ENCODE measurements at regions not wholly inside any gene's neighbourhood (a gene's known extent, or its start where the extent isn't known, plus 50 kb on each side); places are given as distances from the start of the nearest gene placed in this dataset.

- no peak for TF ChIP-seq HMGXB4 (CRISPR knock-in tag; IDR thresholded peaks at IDR 0.05)
- TF ChIP-seq ZNF671 (CRISPR knock-in tag; IDR thresholded peaks at IDR 0.05): no peak
- TF ChIP-seq PRRX2 (CRISPR knock-in tag; IDR thresholded peaks at IDR 0.05): no peak
- no peak for TF ChIP-seq ZNF423 (CRISPR knock-in tag; IDR thresholded peaks at IDR 0.05)
- no peak for TF ChIP-seq ARID4B (CRISPR knock-in tag; IDR thresholded peaks at IDR 0.05; ENCODE audit: borderline replicate concordance)
- no peak for TF ChIP-seq IRF1 (CRISPR knock-in tag; IDR thresholded peaks at IDR 0.05)
- no peak for TF ChIP-seq NFATC4 (CRISPR knock-in tag; IDR thresholded peaks at IDR 0.05)
- TF ChIP-seq HMGA2 (CRISPR knock-in tag; IDR thresholded peaks at IDR 0.05): no peak
- no peak for TF ChIP-seq CBFB (CRISPR knock-in tag; IDR thresholded peaks at IDR 0.05; ENCODE audit: low read depth)
- no peak for TF ChIP-seq ATF1 (CRISPR knock-in tag; IDR thresholded peaks at IDR 0.05)
- TF ChIP-seq MYBL2 (CRISPR knock-in tag; IDR thresholded peaks at IDR 0.05): no peak
- TF ChIP-seq JAZF1 (CRISPR knock-in tag; IDR thresholded peaks at IDR 0.05): no peak
- TF ChIP-seq CREB1 (CRISPR knock-in tag; IDR thresholded peaks at IDR 0.05): no peak
- TF ChIP-seq OVOL2 (CRISPR knock-in tag; IDR thresholded peaks at IDR 0.05; ENCODE audit: borderline replicate concordance): no peak
Measured at GRCh38 chr3:150215616-150216015, 192.5 kb upstream of the TSC22D2 start (continued).

- Mint-ChIP-seq H3K27me3 (ENCODE audit: low read depth) (no peaks in the 10 kb centered on the region; the same call in none of the 2 replicates), H3K9me3 (peaks cover 30% of the 10 kb centered on the region), H3K27ac (no peak overlapping the region), H3K4me3 (no peak overlapping the region), H3K36me3 (peaks cover 24% of the 10 kb centered on the region), H3K4me1 (peaks cover 31% of the 10 kb centered on the region)
- ChIA-PET POLR2A (no interaction called here), CTCF (interaction anchor here (0.6 to 1.0 kb wide), 2 partner anchors 246 to 303 kb away, joined by 4 to 5 read pairs; no protein-coding TSS in a partner anchor)
- DNase-seq (ENCODE audit: low spot score): no peak
- TF ChIP-seq FOXP1 (CRISPR knock-in tag; IDR thresholded peaks at IDR 0.05; ENCODE audit: borderline replicate concordance) (no peak), TEAD1 (CRISPR knock-in tag; IDR thresholded peaks at IDR 0.05) (no peak), IRF2 (CRISPR knock-in tag; IDR thresholded peaks at IDR 0.05; ENCODE audit: borderline replicate concordance, low read depth) (no peak), CREM (CRISPR knock-in tag; IDR thresholded peaks at IDR 0.05) (no peak), ARID4B (CRISPR knock-in tag; IDR thresholded peaks at IDR 0.05; ENCODE audit: borderline replicate concordance) (no peak), ZNF423 (CRISPR knock-in tag; IDR thresholded peaks at IDR 0.05) (no peak), MLX (CRISPR knock-in tag; IDR thresholded peaks at IDR 0.05) (no peak), PRRX2 (CRISPR knock-in tag; IDR thresholded peaks at IDR 0.05) (no peak), CREB1 (CRISPR knock-in tag; IDR thresholded peaks at IDR 0.05) (no peak), ZBTB21 (CRISPR knock-in tag; IDR thresholded peaks at IDR 0.05; ENCODE audit: borderline replicate concordance) (no peak)
- no peak for ATAC-seq
Measured at GRCh38 chr3:150213577-150213976, 194.5 kb upstream of the TSC22D2 start.
